ENCODE measurements at regions not wholly inside any gene's neighbourhood (a gene's known extent, or its start where the extent isn't known, plus 50 kb on each side); places are given as distances from the start of the nearest gene placed in this dataset.

GRCh38 chr6:92608751-92609150 is 810.6 kb downstream of the EPHA7 start:
- CTCF ChIA-PET = no interaction called here
- Histone ChIP-seq H3K27me3 (ENCODE audit: control insufficient read depth, insufficient read depth, low read length) (no peaks in the 10 kb centered on the region), H3K4me3 (ENCODE audit: low read depth, low read length) (no peak overlapping the region), H3K9me3 (ENCODE audit: control insufficient read depth, insufficient read depth, low read length) (no peaks in the 10 kb centered on the region), H3K27ac (ENCODE audit: low read depth, low read length) (no peak overlapping the region)
- no peak for DNase-seq (ENCODE audit: low read depth, low spot score)
- TF ChIP-seq CTCF (IDR thresholded peaks at IDR 0.05; ENCODE audit: low read depth, low read length) = no peak
- POLR2A ChIA-PET = no interaction called here

GRCh38 chr6:92593201-92593600 is 826.2 kb downstream of the EPHA7 start:
- ChIA-PET CTCF (no interaction called here), POLR2A (no interaction called here)
- no peak for DNase-seq (ENCODE audit: low read depth, low spot score)
- Histone ChIP-seq H3K4me3 (ENCODE audit: low read depth, low read length) (no peak overlapping the region), H3K27ac (ENCODE audit: low read depth, low read length) (no peak overlapping the region), H3K27me3 (ENCODE audit: control insufficient read depth, insufficient read depth, low read length) (no peaks in the 10 kb centered on the region), H3K9me3 (ENCODE audit: control insufficient read depth, insufficient read depth, low read length) (no peaks in the 10 kb centered on the region)
- no peak for TF ChIP-seq CTCF (IDR thresholded peaks at IDR 0.05; ENCODE audit: low read depth, low read length)

- ChIA-PET POLR2A (no interaction called here), CTCF (interaction anchor here (0.8 kb wide), 1 partner anchor 13 kb away, joined by 3 read pairs; no protein-coding TSS in a partner anchor)
- Histone ChIP-seq H3K9me3 (ENCODE audit: control insufficient read depth, insufficient read depth, low read length) (no peaks in the 10 kb centered on the region), H3K4me3 (ENCODE audit: low read depth, low read length) (no peak overlapping the region), H3K27me3 (ENCODE audit: control insufficient read depth, insufficient read depth, low read length) (no peaks in the 10 kb centered on the region), H3K27ac (ENCODE audit: low read depth, low read length) (no peak overlapping the region)
- no peak for DNase-seq (ENCODE audit: low read depth, low spot score)
- TF ChIP-seq CTCF (IDR thresholded peaks at IDR 0.05; ENCODE audit: low read depth, low read length) = no peak
Measured at GRCh38 chr6:92589996-92590395, 829.4 kb downstream of the EPHA7 start.

GRCh38 chr6:92588148-92588547 is 831.2 kb downstream of the EPHA7 start:
- ChIA-PET CTCF (no interaction called here), POLR2A (no interaction called here)
- H3K27ac ChIP-seq (ENCODE audit: low read depth, low read length) = no peak overlapping the region
- H3K9me3 ChIP-seq (ENCODE audit: control insufficient read depth, insufficient read depth, low read length) = no peaks in the 10 kb centered on the region
- no peaks in the 10 kb centered on the region for H3K27me3 ChIP-seq (ENCODE audit: control insufficient read depth, insufficient read depth, low read length)
- DNase-seq (ENCODE audit: low read depth, low spot score) = no peak
- TF ChIP-seq CTCF (IDR thresholded peaks at IDR 0.05; ENCODE audit: low read depth, low read length) = no peak
- no peak overlapping the region for H3K4me3 ChIP-seq (ENCODE audit: low read depth, low read length)

GRCh38 chr6:92587525-92587924 is 831.8 kb downstream of the EPHA7 start:
- TF ChIP-seq CTCF (IDR thresholded peaks at IDR 0.05; ENCODE audit: low read depth, low read length) = no peak
- DNase-seq (ENCODE audit: low read depth, low spot score) = no peak
- ChIA-PET POLR2A (no interaction called here), CTCF (no interaction called here)
- Histone ChIP-seq H3K4me3 (ENCODE audit: low read depth, low read length) (no peak overlapping the region), H3K27ac (ENCODE audit: low read depth, low read length) (no peak overlapping the region), H3K27me3 (ENCODE audit: control insufficient read depth, insufficient read depth, low read length) (no peaks in the 10 kb centered on the region), H3K9me3 (ENCODE audit: control insufficient read depth, insufficient read depth, low read length) (no peaks in the 10 kb centered on the region)

Data from AG04450 (cell line).